Activated CD4-positive, alpha-beta T cell treated with anti-CD3 and anti-CD28 coated beads, Interleukin-2, amount 10 ng/mL, durations not matched to agents 7 days and 5 days (primary cell): ENCODE measurements at regions not wholly inside any gene's neighbourhood (a gene's known extent, or its start where the extent isn't known, plus 50 kb on each side); places are given as distances from the start of the nearest gene placed in this dataset.

ENCODE experiments used
- CTCF ChIA-PET: fragments of 350-600 bp; sonication (Branson Sonifier 250); formaldehyde crosslinking; loops from one replicate; lab custom pipeline; 2021; ENCODE audit warnings: antibody characterized with exemption; lab: Charles Lee
- POLR2A ChIA-PET: fragments of 350-600 bp; sonication (Branson Sonifier 250); formaldehyde crosslinking; loops from one replicate; lab custom pipeline; 2021; ENCODE audit warnings: antibody characterized with exemption; lab: Charles Lee
- DNase-seq: peaks from one replicate; pipeline ENCODE4 v3.0.0-alpha.2; 2020
- H3K27ac Mint-ChIP-seq: one replicate; pipeline ENCODE4 v1.8.0; 2021; ENCODE audit warnings: mild to moderate bottlenecking, moderate library complexity, mixed read lengths
- H3K27me3 Mint-ChIP-seq: one replicate; pipeline ENCODE4 v1.8.0; 2021; ENCODE audit warnings: mixed read lengths
- H3K36me3 Mint-ChIP-seq: one replicate; pipeline ENCODE4 v1.8.0; 2021; ENCODE audit warnings: low read depth, mixed read lengths
- H3K4me1 Mint-ChIP-seq: one replicate; pipeline ENCODE4 v1.8.0; 2021; ENCODE audit warnings: mixed read lengths
- H3K4me3 Mint-ChIP-seq: one replicate; pipeline ENCODE4 v1.8.0; 2021; ENCODE audit warnings: mild to moderate bottlenecking, moderate library complexity, mixed read lengths
- H3K9me3 Mint-ChIP-seq: one replicate; pipeline ENCODE4 v1.8.0; 2021; ENCODE audit warnings: mixed read lengths

DNA sequence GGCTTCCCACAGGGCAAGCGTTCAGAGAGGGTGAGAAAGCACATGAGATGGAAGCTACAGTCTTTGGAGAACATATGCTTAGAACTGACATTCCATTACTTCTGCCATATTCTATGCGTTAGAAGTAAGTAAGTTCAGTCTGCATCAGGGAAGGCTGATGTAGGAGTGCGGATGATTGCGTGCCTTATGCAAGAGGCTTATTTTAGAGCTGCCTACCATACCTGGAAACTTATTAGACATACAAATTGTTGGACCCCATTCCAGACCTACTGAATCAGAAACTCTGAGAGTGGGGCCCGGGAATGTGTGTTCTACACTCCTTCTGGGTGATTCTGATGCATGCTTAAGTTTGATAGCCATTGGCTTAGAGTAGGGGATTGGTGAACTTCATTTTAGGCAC, 174.9 kb downstream of the KTN1 start:
- no peaks in the 10 kb centered on the region for H3K36me3 Mint-ChIP-seq
- ChIA-PET POLR2A (no interaction called here), CTCF (no interaction called here)
- H3K4me1 Mint-ChIP-seq = no peaks in the 10 kb centered on the region
- no peak overlapping the region for H3K27ac Mint-ChIP-seq
- DNase-seq = no peak
- H3K4me3 Mint-ChIP-seq = no peak overlapping the region
- no peaks in the 10 kb centered on the region for H3K9me3 Mint-ChIP-seq
- H3K27me3 Mint-ChIP-seq = peaks cover 3% of the 10 kb centered on the region

DNA sequence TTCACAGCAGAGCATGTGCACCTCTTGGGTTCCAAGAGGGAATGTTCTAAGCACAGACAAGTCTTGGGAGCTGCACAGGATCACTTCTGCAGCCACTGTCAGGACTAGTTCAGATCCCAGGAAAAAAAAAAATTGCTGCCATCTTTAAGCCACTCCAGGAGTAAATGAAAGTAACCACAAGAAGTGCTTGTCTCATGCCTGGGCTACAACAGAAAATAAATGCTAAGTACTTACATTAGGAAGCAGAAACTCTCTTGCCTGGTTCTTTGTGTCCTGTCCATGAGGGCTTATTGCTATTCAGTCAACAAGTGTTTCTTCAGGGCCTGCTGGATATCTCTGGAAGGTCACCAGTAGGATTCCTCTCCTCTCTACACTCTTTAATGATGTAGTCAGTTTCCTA, 176.1 kb downstream of the KTN1 start:
- H3K4me3 Mint-ChIP-seq = no peak overlapping the region
- peaks cover 3% of the 10 kb centered on the region for H3K27me3 Mint-ChIP-seq
- CTCF ChIA-PET = no interaction called here
- no peaks in the 10 kb centered on the region for H3K4me1 Mint-ChIP-seq
- no peaks in the 10 kb centered on the region for H3K9me3 Mint-ChIP-seq
- no peak overlapping the region for H3K27ac Mint-ChIP-seq
- no peaks in the 10 kb centered on the region for H3K36me3 Mint-ChIP-seq
- DNase-seq = no peak
- POLR2A ChIA-PET = no interaction called here

GRCh38 chr14:55756557-55756956, 176.6 kb downstream of the KTN1 start:
- no peak overlapping the region for H3K27ac Mint-ChIP-seq
- POLR2A ChIA-PET = no interaction called here
- H3K4me3 Mint-ChIP-seq = no peak overlapping the region
- CTCF ChIA-PET = no interaction called here
- no peaks in the 10 kb centered on the region for H3K36me3 Mint-ChIP-seq
- no peaks in the 10 kb centered on the region for H3K4me1 Mint-ChIP-seq
- DNase-seq = no peak
- H3K27me3 Mint-ChIP-seq = peaks cover 6% of the 10 kb centered on the region
- H3K9me3 Mint-ChIP-seq = no peaks in the 10 kb centered on the region

DNA sequence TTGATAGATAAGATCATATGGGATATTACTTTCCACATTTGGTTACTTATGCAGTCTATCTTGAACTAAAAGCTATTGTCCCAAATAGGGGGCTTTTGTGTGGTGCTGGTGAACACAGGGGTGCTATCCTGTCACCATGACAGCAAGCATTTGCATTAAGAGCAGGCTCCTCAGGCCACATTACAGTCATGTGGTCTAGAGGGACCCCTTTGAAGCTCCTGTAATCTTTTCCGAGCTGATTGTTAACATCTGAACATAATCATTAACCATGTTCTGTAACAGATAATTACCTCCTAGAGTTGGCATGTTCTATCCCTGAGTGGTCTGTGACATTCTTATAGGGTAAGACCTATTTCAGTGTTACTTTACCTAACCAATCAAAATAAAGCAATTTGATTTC, 178.8 kb downstream of the KTN1 start:
- H3K36me3 Mint-ChIP-seq = no peaks in the 10 kb centered on the region
- no peak overlapping the region for H3K4me3 Mint-ChIP-seq
- CTCF ChIA-PET = interaction anchor here (0.9 kb wide), 1 partner anchor 12 kb away, joined by 3 read pairs; no protein-coding TSS in a partner anchor
- peaks cover 4% of the 10 kb centered on the region for H3K27me3 Mint-ChIP-seq
- POLR2A ChIA-PET = no interaction called here
- H3K9me3 Mint-ChIP-seq = no peaks in the 10 kb centered on the region
- H3K4me1 Mint-ChIP-seq = peaks cover 9% of the 10 kb centered on the region
- no peak for DNase-seq
- H3K27ac Mint-ChIP-seq = no peak overlapping the region

DNA sequence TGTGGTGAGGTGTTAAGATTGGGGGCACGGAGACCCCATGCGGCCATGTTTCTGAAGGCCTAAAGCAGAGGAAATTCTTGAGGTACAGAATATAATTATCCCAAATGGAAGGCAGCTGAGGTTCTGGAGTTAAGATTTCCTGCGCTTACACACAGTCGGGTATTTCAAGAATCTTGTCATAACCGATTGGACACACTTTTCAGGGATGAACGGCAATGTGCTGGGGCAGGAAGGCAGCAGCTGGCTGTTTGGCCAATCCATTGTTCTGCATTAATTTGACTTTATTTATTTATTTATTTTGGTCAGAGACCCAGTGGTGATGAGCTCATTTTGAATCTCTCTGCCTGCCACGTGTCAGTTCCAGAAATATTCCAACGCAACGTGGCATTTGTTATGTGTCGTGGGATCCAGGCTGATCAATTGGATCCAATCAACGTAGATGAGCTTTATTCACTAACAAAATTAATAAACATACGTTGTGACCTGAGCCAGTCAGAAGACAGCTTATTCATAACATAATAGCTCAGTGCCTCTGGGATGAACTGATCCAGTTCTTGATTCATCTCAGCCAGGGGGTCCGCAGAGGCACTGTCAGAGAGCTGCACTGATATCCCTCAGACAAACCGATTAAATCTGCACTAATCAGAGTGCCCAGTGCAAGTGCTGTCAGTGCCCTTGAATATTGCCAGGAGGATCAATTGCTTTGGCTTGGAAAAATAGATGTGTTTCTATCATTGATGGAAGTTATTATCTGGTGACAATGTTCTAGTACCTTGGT, 181.0 kb downstream of the KTN1 start:
- H3K4me3 Mint-ChIP-seq = no peak overlapping the region
- no peak overlapping the region for H3K27ac Mint-ChIP-seq
- no peaks in the 10 kb centered on the region for H3K9me3 Mint-ChIP-seq
- peaks cover 9% of the 10 kb centered on the region for H3K27me3 Mint-ChIP-seq
- no peak for DNase-seq
- H3K36me3 Mint-ChIP-seq = peaks cover 2% of the 10 kb centered on the region
- POLR2A ChIA-PET = no interaction called here
- peaks cover 9% of the 10 kb centered on the region for H3K4me1 Mint-ChIP-seq
- CTCF ChIA-PET = interaction anchor here (0.8 to 1.4 kb wide), 3 partner anchors 8 to 46 kb away, joined by 3 read pairs; no protein-coding TSS in a partner anchor

GRCh38 chr14:55761651-55762050, 181.6 kb downstream of the KTN1 start:
- no peak for DNase-seq

GRCh38 chr14:55762595-55763232, 182.7 kb downstream of the KTN1 start:
- Mint-ChIP-seq H3K36me3 (peaks cover 2% of the 10 kb centered on the region), H3K4me3 (no peak overlapping the region), H3K27me3 (peaks cover 9% of the 10 kb centered on the region), H3K27ac (peak overlapping the region; percentile 27), H3K9me3 (no peaks in the 10 kb centered on the region), H3K4me1 (peaks cover 9% of the 10 kb centered on the region)
- ChIA-PET POLR2A (no interaction called here), CTCF (interaction anchor here (0.6 to 1.0 kb wide), 4 partner anchors 14 to 501 kb away, joined by 3 to 4 read pairs (median 3); no protein-coding TSS in a partner anchor)
- no peak for DNase-seq

More at GRCh38 chr14:55761651-55762050, 181.6 kb downstream of the KTN1 start:
- no peak overlapping the region for H3K27ac Mint-ChIP-seq
- H3K36me3 Mint-ChIP-seq = peaks cover 2% of the 10 kb centered on the region
- POLR2A ChIA-PET = no interaction called here
- H3K27me3 Mint-ChIP-seq = peaks cover 9% of the 10 kb centered on the region
- H3K9me3 Mint-ChIP-seq = no peaks in the 10 kb centered on the region
- CTCF ChIA-PET = interaction anchor here (1.0 kb wide), 3 partner anchors 13 to 324 kb away, joined by 3 to 4 read pairs (median 3); no protein-coding TSS in a partner anchor
- H3K4me1 Mint-ChIP-seq = peaks cover 9% of the 10 kb centered on the region
- no peak overlapping the region for H3K4me3 Mint-ChIP-seq

DNA sequence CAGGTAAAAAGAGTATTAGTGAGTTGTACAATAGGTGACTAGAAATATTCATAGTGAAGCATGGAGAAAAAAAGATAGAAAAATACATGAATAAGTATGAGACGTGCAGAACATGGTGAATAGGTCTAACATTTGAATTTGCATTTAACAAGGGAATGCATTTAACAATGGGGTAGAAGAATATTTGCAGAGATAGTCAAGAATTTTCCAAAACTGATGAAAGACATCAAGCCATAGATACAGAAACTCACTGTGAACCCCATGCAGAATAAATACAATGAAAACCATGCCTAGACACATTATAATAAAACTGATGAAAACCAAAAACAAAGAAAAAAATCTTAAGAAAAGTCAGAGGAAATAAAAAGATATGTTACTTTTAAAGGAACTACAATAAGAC, 184.8 kb downstream of the KTN1 start:
- H3K27me3 Mint-ChIP-seq = peaks cover 12% of the 10 kb centered on the region
- CTCF ChIA-PET = no interaction called here
- no peak for DNase-seq
- peaks cover 2% of the 10 kb centered on the region for H3K9me3 Mint-ChIP-seq
- peaks cover 2% of the 10 kb centered on the region for H3K36me3 Mint-ChIP-seq
- H3K4me1 Mint-ChIP-seq = peaks cover 9% of the 10 kb centered on the region
- H3K4me3 Mint-ChIP-seq = no peak overlapping the region
- no peak overlapping the region for H3K27ac Mint-ChIP-seq
- POLR2A ChIA-PET = no interaction called here

GRCh38 chr14:55766071-55766470, 186.1 kb downstream of the KTN1 start:
- ChIA-PET CTCF (no interaction called here), POLR2A (no interaction called here)
- Mint-ChIP-seq H3K27ac (no peak overlapping the region), H3K36me3 (peaks cover 2% of the 10 kb centered on the region), H3K9me3 (peaks cover 2% of the 10 kb centered on the region), H3K27me3 (peaks cover 16% of the 10 kb centered on the region), H3K4me3 (no peak overlapping the region), H3K4me1 (peaks cover 9% of the 10 kb centered on the region)
- DNase-seq = no peak

GRCh38 chr14:55767286-55767685, 187.3 kb downstream of the KTN1 start:
- CTCF ChIA-PET = interaction anchor here (0.6 to 0.7 kb wide), 2 partner anchors 34 to 1344 kb away, joined by 3 to 4 read pairs; no protein-coding TSS in a partner anchor
- H3K36me3 Mint-ChIP-seq = peaks cover 2% of the 10 kb centered on the region
- H3K4me3 Mint-ChIP-seq = no peak overlapping the region

GRCh38 chr14:55769877-55770276, 189.9 kb downstream of the KTN1 start:
- Mint-ChIP-seq H3K9me3 (peaks cover 3% of the 10 kb centered on the region), H3K27ac (no peak overlapping the region), H3K27me3 (peaks cover 20% of the 10 kb centered on the region), H3K4me3 (no peak overlapping the region), H3K4me1 (no peaks in the 10 kb centered on the region), H3K36me3 (no peaks in the 10 kb centered on the region)
- CTCF ChIA-PET = interaction anchor here (1.3 to 2.2 kb wide), 4 partner anchors 9 to 568 kb away, joined by 3 to 7 read pairs (median 3); no protein-coding TSS in a partner anchor
- DNase-seq = no peak
- POLR2A ChIA-PET = no interaction called here

More at GRCh38 chr14:55767286-55767685, 187.3 kb downstream of the KTN1 start:
- POLR2A ChIA-PET = no interaction called here
- DNase-seq = no peak
- H3K4me1 Mint-ChIP-seq = peaks cover 6% of the 10 kb centered on the region
- H3K27me3 Mint-ChIP-seq = peaks cover 17% of the 10 kb centered on the region
- H3K9me3 Mint-ChIP-seq = peaks cover 2% of the 10 kb centered on the region
- no peak overlapping the region for H3K27ac Mint-ChIP-seq

DNA sequence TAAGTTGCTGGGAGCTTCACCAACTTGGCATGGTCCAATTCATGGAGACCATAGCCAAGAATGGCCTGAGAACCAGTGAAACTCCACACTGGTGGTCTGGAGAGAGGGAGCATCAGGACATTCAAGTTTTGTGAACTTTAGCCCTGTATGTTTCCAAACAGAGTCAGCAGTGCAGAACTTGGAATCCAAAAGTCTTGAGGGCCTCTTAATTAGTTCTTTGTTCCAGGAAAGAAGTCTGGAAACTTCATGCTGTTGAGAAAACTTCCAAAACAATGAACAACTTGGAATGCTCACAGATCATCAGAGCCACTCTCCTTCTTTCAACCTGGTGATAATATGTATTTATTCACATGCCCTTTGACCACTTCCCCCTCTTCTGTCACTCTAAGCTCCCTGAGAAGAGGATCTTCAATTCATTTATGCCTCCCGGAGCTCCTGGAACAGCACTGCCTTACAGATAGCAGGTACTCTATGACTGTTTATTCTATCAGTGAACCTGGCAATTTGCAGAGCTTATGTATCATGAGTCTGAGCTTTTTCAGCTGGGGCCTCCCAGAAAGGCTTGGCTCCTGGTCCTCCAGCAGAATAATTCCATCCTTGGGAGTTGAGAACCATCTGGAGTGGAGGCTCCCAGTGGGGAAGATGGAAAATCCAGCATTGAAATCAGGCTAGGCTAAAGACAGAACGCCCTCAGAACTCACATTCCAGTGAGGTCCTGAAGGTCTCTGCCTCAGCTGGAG, 191.4 kb downstream of the KTN1 start:
- H3K36me3 Mint-ChIP-seq = no peaks in the 10 kb centered on the region
- CTCF ChIA-PET = interaction anchor here (0.7 to 2.2 kb wide), 2 partner anchors 22 to 31 kb away, joined by 3 to 7 read pairs; no protein-coding TSS in a partner anchor
- H3K27me3 Mint-ChIP-seq = peaks cover 18% of the 10 kb centered on the region
- H3K27ac Mint-ChIP-seq = no peak overlapping the region
- H3K4me3 Mint-ChIP-seq = no peak overlapping the region
- POLR2A ChIA-PET = no interaction called here
- no peak for DNase-seq
- H3K4me1 Mint-ChIP-seq = no peaks in the 10 kb centered on the region
- H3K9me3 Mint-ChIP-seq = peaks cover 4% of the 10 kb centered on the region
